ENCODE measurements at regions not wholly inside any gene's neighbourhood (a gene's known extent, or its start where the extent isn't known, plus 50 kb on each side); places are given as distances from the start of the nearest gene placed in this dataset.

DNA sequence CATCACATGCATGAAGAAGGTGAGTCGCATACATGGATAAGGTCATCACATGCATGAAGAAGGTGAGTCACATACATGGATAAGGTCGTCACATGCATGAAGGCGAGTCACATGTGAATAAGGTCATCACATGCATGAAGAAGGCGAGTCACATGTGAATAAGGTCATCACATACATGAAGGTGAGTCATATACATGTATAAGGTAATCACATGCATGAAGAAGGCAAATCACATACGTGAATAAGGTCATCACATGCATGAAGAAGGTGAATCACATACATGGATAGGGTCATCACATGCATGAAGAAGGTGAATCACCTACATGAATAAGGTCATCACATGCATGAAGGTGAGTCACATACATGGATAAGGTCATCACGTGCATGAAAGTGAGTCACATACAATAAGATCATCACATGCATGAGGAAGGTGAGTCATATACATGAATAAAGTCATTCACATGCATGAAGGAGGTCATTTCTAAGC lies 105.1 kb upstream of the SDK2 start:
- H3K27me3 Mint-ChIP-seq, result peaks cover 15% of the 10 kb centered on the region
- H3K36me3 Mint-ChIP-seq (ENCODE audit: low read depth), result no peaks in the 10 kb centered on the region
- ATAC-seq (ENCODE audit: low read depth) (no peak), DNase-seq (no peak)
- POLR2A ChIA-PET, result no interaction called here
- H3K4me3 Mint-ChIP-seq, result no peak overlapping the region
- no peaks in the 10 kb centered on the region for H3K4me1 Mint-ChIP-seq
- no peak overlapping the region for H3K27ac Mint-ChIP-seq
- TF ChIP-seq, protein P1, sequence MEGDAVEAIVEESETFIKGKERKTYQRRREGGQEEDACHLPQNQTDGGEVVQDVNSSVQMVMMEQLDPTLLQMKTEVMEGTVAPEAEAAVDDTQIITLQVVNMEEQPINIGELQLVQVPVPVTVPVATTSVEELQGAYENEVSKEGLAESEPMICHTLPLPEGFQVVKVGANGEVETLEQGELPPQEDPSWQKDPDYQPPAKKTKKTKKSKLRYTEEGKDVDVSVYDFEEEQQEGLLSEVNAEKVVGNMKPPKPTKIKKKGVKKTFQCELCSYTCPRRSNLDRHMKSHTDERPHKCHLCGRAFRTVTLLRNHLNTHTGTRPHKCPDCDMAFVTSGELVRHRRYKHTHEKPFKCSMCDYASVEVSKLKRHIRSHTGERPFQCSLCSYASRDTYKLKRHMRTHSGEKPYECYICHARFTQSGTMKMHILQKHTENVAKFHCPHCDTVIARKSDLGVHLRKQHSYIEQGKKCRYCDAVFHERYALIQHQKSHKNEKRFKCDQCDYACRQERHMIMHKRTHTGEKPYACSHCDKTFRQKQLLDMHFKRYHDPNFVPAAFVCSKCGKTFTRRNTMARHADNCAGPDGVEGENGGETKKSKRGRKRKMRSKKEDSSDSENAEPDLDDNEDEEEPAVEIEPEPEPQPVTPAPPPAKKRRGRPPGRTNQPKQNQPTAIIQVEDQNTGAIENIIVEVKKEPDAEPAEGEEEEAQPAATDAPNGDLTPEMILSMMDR (IDR thresholded peaks at IDR 0.05), result no peak
- H3K9me3 Mint-ChIP-seq, result no peaks in the 10 kb centered on the region
- intact Hi-C loops (cut with micrococcal nuclease), result no loop called here
- CTCF ChIA-PET, result no interaction called here

DNA sequence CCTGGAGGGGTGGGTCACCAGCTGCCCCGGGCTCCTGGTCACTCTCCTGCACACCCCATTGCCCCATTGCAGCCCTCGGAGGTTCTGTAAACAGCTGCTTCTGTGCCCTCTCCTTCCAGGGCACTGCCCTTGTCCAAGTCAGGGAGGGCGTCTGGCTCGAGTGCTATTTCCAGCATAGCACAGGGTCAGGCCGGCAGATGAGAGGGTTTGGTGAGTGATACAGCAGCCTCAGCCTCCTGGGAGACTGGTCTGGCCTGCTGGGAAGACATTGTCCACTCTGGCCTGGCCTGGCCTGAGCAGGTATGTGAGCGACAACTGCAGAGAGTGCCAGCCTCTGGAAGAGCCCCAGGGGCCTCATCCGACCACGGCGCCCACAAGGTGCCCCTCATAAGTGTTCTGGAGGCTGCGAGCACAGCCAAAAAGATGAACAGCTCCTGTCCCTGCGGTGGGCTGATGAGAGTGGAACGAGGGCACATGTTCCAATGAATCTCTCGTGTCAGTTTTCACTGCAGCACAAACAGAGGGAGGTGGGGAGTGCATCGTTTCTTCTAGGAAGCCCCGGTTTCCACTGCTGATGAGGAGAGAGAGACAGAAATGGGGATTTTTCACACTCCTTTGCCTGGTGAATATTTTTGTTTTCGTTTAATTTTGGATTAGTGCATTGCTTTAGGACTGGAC lies 105.8 kb upstream of the SDK2 start:
- H3K27ac Mint-ChIP-seq, result no peak overlapping the region
- H3K4me3 Mint-ChIP-seq, result no peak overlapping the region
- no peaks in the 10 kb centered on the region for H3K9me3 Mint-ChIP-seq
- POLR2A ChIA-PET, result no interaction called here
- intact Hi-C loops (cut with micrococcal nuclease), result no loop called here
- ATAC-seq (ENCODE audit: low read depth) (no peak), DNase-seq (no peak)
- peaks cover 13% of the 10 kb centered on the region for H3K27me3 Mint-ChIP-seq
- H3K36me3 Mint-ChIP-seq (ENCODE audit: low read depth), result no peaks in the 10 kb centered on the region
- TF ChIP-seq, protein P1 (IDR thresholded peaks at IDR 0.05), result no peak
- H3K4me1 Mint-ChIP-seq, result no peaks in the 10 kb centered on the region
- CTCF ChIA-PET, result no interaction called here

- Mint-ChIP-seq H3K36me3 (ENCODE audit: low read depth) (no peaks in the 10 kb centered on the region), H3K4me1 (no peaks in the 10 kb centered on the region), H3K27ac (no peak overlapping the region), H3K4me3 (no peak overlapping the region), H3K9me3 (no peaks in the 10 kb centered on the region), H3K27me3 (peaks cover 12% of the 10 kb centered on the region)
- POLR2A ChIA-PET, result no interaction called here
- intact Hi-C loops (cut with micrococcal nuclease), result no loop called here
- ATAC-seq (ENCODE audit: low read depth) (no peak), DNase-seq (no peak)
- CTCF ChIA-PET, result no interaction called here
- TF ChIP-seq, protein P1 (IDR thresholded peaks at IDR 0.05), result no peak
Observed at GRCh38 chr17:73750975-73751374, 106.7 kb upstream of the SDK2 start.

GRCh38 chr17:73753751-73754496 lies 109.7 kb upstream of the SDK2 start:
- intact Hi-C loops (cut with micrococcal nuclease), result no loop called here
- TF ChIP-seq, protein P1 (IDR thresholded peaks at IDR 0.05), result no peak
- no peaks in the 10 kb centered on the region for H3K9me3 Mint-ChIP-seq
- ATAC-seq (ENCODE audit: low read depth), result no peak
- H3K27me3 Mint-ChIP-seq, result peaks cover 2% of the 10 kb centered on the region
- peaks cover 5% of the 10 kb centered on the region for H3K4me1 Mint-ChIP-seq
- ChIA-PET POLR2A (no interaction called here), CTCF (no interaction called here)
- no peak overlapping the region for H3K27ac Mint-ChIP-seq
- H3K4me3 Mint-ChIP-seq, result no peak overlapping the region
- no peak for DNase-seq
- H3K36me3 Mint-ChIP-seq (ENCODE audit: low read depth), result no peaks in the 10 kb centered on the region

DNA sequence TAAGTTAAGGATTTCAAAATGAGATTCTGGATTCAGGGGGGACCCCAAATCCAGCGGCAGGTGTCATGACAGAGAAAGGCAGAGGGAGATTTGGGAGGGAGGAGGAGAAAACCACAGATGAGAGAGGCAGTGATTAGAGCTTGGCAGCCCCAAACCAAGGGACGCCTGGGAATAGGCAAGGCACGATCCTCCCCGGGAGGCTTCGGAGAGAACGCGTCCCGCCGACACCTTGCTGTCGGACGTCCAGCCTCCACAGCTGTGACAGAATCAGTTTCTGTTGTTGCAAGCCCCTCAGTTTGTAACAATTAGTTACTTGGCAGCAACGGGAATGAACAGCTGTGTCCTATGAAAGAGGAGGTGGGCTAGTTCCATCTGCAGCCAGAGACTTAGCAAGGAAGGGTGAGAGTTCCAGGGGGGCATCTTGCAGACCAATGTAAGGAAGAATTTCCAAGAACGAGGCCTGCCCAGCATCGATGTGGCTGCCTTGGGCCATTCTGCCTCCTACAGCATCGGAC lies 110.7 kb upstream of the SDK2 start:
- Mint-ChIP-seq H3K9me3 (no peaks in the 10 kb centered on the region), H3K4me1 (peaks cover 5% of the 10 kb centered on the region), H3K27me3 (peaks cover 2% of the 10 kb centered on the region), H3K4me3 (no peak overlapping the region), H3K36me3 (ENCODE audit: low read depth) (no peaks in the 10 kb centered on the region), H3K27ac (no peak overlapping the region)
- CTCF ChIA-PET, result no interaction called here
- TF ChIP-seq, protein P1 (IDR thresholded peaks at IDR 0.05), result no peak
- ATAC-seq (ENCODE audit: low read depth) (no peak), DNase-seq (no peak)
- POLR2A ChIA-PET, result no interaction called here
- intact Hi-C loops (cut with micrococcal nuclease), result no loop called here
